ENCODE measurements at regions not wholly inside any gene's neighbourhood (a gene's known extent, or its start where the extent isn't known, plus 50 kb on each side); places are given as distances from the start of the nearest gene placed in this dataset.
"Not testable (repeated sequence)": the region's sequence is repeated elsewhere in the genome, so short reads cannot be mapped to it uniquely, and the experiment has no call there.

- no peak for TF ChIP-seq TAF1 (IDR thresholded peaks at IDR 0.05; ENCODE audit: low read depth, low read length)
- no peak for TF ChIP-seq POU2F2 (IDR thresholded peaks at IDR 0.05; ENCODE audit: low read depth, low read length)
- no peak for TF ChIP-seq SPI1 (IDR thresholded peaks at IDR 0.05; ENCODE audit: low read depth, low read length)
- TF ChIP-seq POLR2A (IDR thresholded peaks at IDR 0.05; ENCODE audit: low read depth, low read length) = no peak
- FAIRE-seq (no peak), DNase-seq (ENCODE audit: insufficient read length, low spot score) (no peak)
Measured at GRCh38 chr12:108430245-108430644, 84.8 kb upstream of the FICD start.

GRCh38 chr12:108425238-108425795, 86.2 kb upstream of the CMKLR1 start:
- DNase-seq (ENCODE audit: insufficient read length, low spot score) = no peak
- no peak for FAIRE-seq
- TF ChIP-seq SPI1 (IDR thresholded peaks at IDR 0.05; ENCODE audit: low read depth, low read length) (no peak), POLR2A (IDR thresholded peaks at IDR 0.05; ENCODE audit: low read depth, low read length) (no peak), POU2F2 (IDR thresholded peaks at IDR 0.05; ENCODE audit: low read depth, low read length) (no peak), TAF1 (IDR thresholded peaks at IDR 0.05; ENCODE audit: low read depth, low read length) (no peak)

DNA sequence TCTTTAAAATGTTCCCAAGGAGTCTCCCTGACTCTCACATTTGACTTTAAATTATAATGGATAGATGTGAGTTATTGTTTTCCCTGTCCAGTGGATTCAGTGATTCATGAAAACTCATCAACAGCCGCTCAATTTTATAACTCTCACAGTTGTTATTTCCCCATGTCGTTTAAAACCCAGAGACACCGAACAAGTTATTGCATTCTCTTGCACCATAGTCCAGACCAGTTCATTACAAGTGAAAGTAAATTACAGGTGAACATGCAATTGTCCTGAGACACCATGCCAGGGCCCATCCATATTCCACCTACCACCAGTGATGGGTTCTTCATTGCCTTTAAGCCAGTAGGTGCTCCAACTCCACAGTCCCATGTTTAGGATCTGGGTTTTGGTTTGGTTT, 85.7 kb upstream of the CMKLR1 start:
- FAIRE-seq (no peak), DNase-seq (ENCODE audit: insufficient read length, low spot score) (no peak)
- TF ChIP-seq POU2F2 (IDR thresholded peaks at IDR 0.05; ENCODE audit: low read depth, low read length) = no peak
- no peak for TF ChIP-seq POLR2AphosphoS5 (IDR thresholded peaks at IDR 0.05; ENCODE audit: low read depth, low read length)
- no peak for TF ChIP-seq TAF1 (IDR thresholded peaks at IDR 0.05; ENCODE audit: low read depth, low read length)

DNA sequence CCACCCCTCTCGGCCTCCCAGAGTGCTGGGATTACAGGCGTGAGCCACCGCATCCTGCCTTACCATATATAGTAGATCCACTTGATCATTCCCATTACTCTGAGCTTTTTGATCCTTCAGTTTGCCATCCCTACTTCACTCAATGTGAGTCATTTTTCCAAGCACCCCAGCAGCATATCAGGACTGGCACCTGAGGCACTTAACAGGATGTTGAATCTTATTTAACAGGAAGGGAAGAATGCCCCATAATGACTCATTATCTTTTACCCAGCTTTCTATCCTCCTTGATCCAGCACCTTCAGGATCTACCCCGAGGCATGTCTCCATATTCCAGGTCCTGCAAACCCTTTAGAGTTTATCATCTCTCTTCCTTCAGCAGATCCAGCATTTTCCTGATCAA, 84.9 kb upstream of the CMKLR1 start:
- TF ChIP-seq PAX5 (IDR thresholded peaks at IDR 0.05; ENCODE audit: insufficient read depth, low read length, severe bottlenecking) (no peak), SPI1 (IDR thresholded peaks at IDR 0.05; ENCODE audit: low read depth, low read length) (no peak), POU2F2 (IDR thresholded peaks at IDR 0.05; ENCODE audit: low read depth, low read length) (no peak), POLR2A (IDR thresholded peaks at IDR 0.05; ENCODE audit: low read depth, low read length) (no peak), TAF1 (IDR thresholded peaks at IDR 0.05; ENCODE audit: low read depth, low read length) (no peak), POLR2AphosphoS5 (IDR thresholded peaks at IDR 0.05; ENCODE audit: low read depth, low read length) (no peak)
- no peak for FAIRE-seq
- DNase-seq (ENCODE audit: insufficient read length, low spot score) = no peak

- TF ChIP-seq TAF1 (IDR thresholded peaks at IDR 0.05; ENCODE audit: low read depth, low read length) = no peak
- no peak for TF ChIP-seq POU2F2 (IDR thresholded peaks at IDR 0.05; ENCODE audit: low read depth, low read length)
- TF ChIP-seq SPI1 (IDR thresholded peaks at IDR 0.05; ENCODE audit: low read depth, low read length) = no peak
- TF ChIP-seq PAX5 (IDR thresholded peaks at IDR 0.05; ENCODE audit: insufficient read depth, low read length, severe bottlenecking) = no peak
- TF ChIP-seq POLR2AphosphoS5 (IDR thresholded peaks at IDR 0.05; ENCODE audit: low read depth, low read length) = no peak
- TF ChIP-seq POLR2A (IDR thresholded peaks at IDR 0.05; ENCODE audit: low read depth, low read length) = no peak
- DNase-seq (ENCODE audit: insufficient read length, low spot score) (no peak), FAIRE-seq (no peak)
Measured at GRCh38 chr12:108423486-108423885, 84.4 kb upstream of the CMKLR1 start.

GRCh38 chr12:108421082-108421481, 82.0 kb upstream of the CMKLR1 start:
- DNase-seq (ENCODE audit: insufficient read length, low spot score); FAIRE-seq: not testable (repeated sequence)

GRCh38 chr12:108420421-108420820, 81.3 kb upstream of the CMKLR1 start:
- FAIRE-seq; DNase-seq (ENCODE audit: insufficient read length, low spot score): not testable (repeated sequence)

DNA sequence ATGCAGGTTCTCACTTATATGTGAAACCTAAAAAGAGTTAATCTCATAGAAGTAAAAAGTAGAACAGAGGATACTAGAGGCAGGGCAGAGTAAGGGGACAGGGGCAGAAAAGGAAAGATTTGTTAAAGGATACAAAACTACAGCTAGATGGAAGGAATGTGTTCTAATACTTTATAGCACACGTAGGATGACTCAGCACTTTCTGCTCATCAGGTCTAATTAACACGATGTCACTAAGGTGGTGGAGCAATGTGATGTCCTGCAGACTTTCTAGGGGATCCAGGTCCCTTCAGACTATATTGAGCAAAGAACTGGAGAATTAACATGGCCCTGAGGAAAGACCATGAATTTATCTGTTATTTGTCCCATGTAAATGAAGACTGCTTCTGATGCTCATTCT, 80.8 kb upstream of the CMKLR1 start:
- no peak for DNase-seq (ENCODE audit: insufficient read length, low spot score)
- TF ChIP-seq POLR2AphosphoS5 (IDR thresholded peaks at IDR 0.05; ENCODE audit: low read depth, low read length) = no peak
- TF ChIP-seq TAF1 (IDR thresholded peaks at IDR 0.05; ENCODE audit: low read depth, low read length) = no peak
- no peak for TF ChIP-seq POU2F2 (IDR thresholded peaks at IDR 0.05; ENCODE audit: low read depth, low read length)
- TF ChIP-seq POLR2A (IDR thresholded peaks at IDR 0.05; ENCODE audit: low read depth, low read length) = no peak
- no peak for TF ChIP-seq SPI1 (IDR thresholded peaks at IDR 0.05; ENCODE audit: low read depth, low read length)
- TF ChIP-seq PAX5 (IDR thresholded peaks at IDR 0.05; ENCODE audit: insufficient read depth, low read length, severe bottlenecking) = no peak
- no peak for FAIRE-seq

DNA sequence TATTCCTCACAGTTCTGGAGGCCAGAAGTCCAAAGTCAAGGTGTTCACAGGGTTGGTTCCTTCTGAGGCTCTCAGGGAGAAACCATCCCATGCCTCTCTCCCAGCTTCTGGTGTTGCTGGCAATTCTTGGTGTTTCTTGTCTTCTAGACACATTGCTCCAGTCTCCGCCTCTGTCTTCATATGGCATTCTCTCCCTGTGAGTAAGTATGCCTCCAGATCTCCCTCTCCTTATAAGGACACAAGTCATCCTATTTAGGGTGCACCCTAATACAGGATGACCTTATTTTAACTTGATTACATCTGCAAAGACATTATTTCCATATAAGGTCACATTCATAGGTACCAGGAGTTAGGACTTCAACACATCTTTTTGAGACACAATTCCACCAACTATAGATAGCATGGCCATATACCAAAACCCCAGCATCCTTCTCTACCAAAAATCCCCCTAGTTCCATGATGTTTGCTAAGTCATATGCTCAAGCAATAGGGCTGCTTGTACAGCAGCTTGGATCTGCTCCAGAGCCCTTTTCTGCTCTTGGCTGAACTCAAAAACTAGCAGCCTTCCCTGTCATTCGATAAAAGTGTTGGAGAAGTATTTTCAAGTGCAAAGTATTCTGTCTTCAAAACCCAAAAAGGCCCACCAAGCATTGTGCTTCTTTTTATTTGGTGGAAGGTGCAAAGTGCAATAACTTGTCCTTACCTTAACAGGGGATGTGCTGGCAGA, 79.2 kb upstream of the CMKLR1 start:
- DNase-seq (ENCODE audit: insufficient read length, low spot score) (no peak), FAIRE-seq (no peak)
- no peak for TF ChIP-seq POU2F2 (IDR thresholded peaks at IDR 0.05; ENCODE audit: low read depth, low read length)
- no peak for TF ChIP-seq SPI1 (IDR thresholded peaks at IDR 0.05; ENCODE audit: low read depth, low read length)
- TF ChIP-seq PAX5 (IDR thresholded peaks at IDR 0.05; ENCODE audit: insufficient read depth, low read length, severe bottlenecking) = no peak
- TF ChIP-seq POLR2AphosphoS5 (IDR thresholded peaks at IDR 0.05; ENCODE audit: low read depth, low read length) = no peak
- no peak for TF ChIP-seq POLR2A (IDR thresholded peaks at IDR 0.05; ENCODE audit: low read depth, low read length)
- no peak for TF ChIP-seq TAF1 (IDR thresholded peaks at IDR 0.05; ENCODE audit: low read depth, low read length)

- TF ChIP-seq POLR2A (IDR thresholded peaks at IDR 0.05; ENCODE audit: low read depth, low read length) = no peak
- no peak for TF ChIP-seq PAX5 (IDR thresholded peaks at IDR 0.05; ENCODE audit: insufficient read depth, low read length, severe bottlenecking)
- TF ChIP-seq SPI1 (IDR thresholded peaks at IDR 0.05; ENCODE audit: low read depth, low read length) = no peak
- TF ChIP-seq POU2F2 (IDR thresholded peaks at IDR 0.05; ENCODE audit: low read depth, low read length) = no peak
- no peak for TF ChIP-seq POLR2AphosphoS5 (IDR thresholded peaks at IDR 0.05; ENCODE audit: low read depth, low read length)
- no peak for TF ChIP-seq TAF1 (IDR thresholded peaks at IDR 0.05; ENCODE audit: low read depth, low read length)
- FAIRE-seq (no peak), DNase-seq (ENCODE audit: insufficient read length, low spot score) (no peak)
Measured at GRCh38 chr12:108414021-108414420, 74.9 kb upstream of the CMKLR1 start.

DNA sequence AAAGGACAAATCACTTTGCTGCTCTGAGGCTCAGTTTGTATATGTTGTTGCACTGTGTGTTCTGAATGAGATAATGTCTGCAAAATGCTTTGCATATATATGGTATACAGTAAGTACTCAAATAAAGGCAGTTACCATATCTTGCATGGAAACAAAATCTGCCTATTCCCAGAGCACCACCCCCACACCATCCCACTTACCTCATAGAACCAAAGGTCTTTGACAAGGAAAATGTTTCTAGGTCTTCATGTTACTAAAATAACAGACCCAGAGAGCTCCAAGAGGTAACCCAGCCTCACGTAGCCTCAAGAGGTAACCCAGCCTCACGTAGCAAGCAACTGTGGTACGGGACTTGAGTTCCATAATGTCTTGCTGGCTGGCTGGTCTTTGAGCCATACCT, 71.6 kb upstream of the CMKLR1 start:
- TF ChIP-seq TAF1 (IDR thresholded peaks at IDR 0.05; ENCODE audit: low read depth, low read length) (no peak), POLR2A (IDR thresholded peaks at IDR 0.05; ENCODE audit: low read depth, low read length) (no peak), POLR2AphosphoS5 (IDR thresholded peaks at IDR 0.05; ENCODE audit: low read depth, low read length) (no peak), POU2F2 (IDR thresholded peaks at IDR 0.05; ENCODE audit: low read depth, low read length) (no peak), SPI1 (IDR thresholded peaks at IDR 0.05; ENCODE audit: low read depth, low read length) (no peak), PAX5 (IDR thresholded peaks at IDR 0.05; ENCODE audit: insufficient read depth, low read length, severe bottlenecking) (no peak)

More for the DNA sequence above, 71.6 kb upstream of the CMKLR1 start:
- no peak for DNase-seq (ENCODE audit: insufficient read length, low spot score)
- no peak for FAIRE-seq
